Endodermal cell (in vitro differentiated cells): ENCODE measurements at regions not wholly inside any gene's neighbourhood (a gene's known extent, or its start where the extent isn't known, plus 50 kb on each side); places are given as distances from the start of the nearest gene placed in this dataset.

Source experiments
- DNase-seq: peaks from one replicate; pipeline ENCODE4 v3.0.0-alpha.2; 2017
- H3K27ac ChIP-seq: 2 replicates; pipeline ENCODE4 v1.5.1; 2013; ENCODE audit warnings: mild to moderate bottlenecking, low read depth, low read length, moderate library complexity
- H3K27me3 ChIP-seq: 2 replicates; pipeline ENCODE4 v1.6.1; 2013; ENCODE audit warnings: mild to moderate bottlenecking, low read length, moderate library complexity; ENCODE audit not compliant: insufficient read depth, control insufficient read depth, poor library complexity, severe bottlenecking
- H3K36me3 ChIP-seq: 2 replicates; pipeline ENCODE4 v1.7.0; 2013; ENCODE audit warnings: mild to moderate bottlenecking, low read length, moderate library complexity; ENCODE audit not compliant: control insufficient read depth, insufficient read depth
- H3K4me1 ChIP-seq: one replicate; pipeline ENCODE4 v1.7.0; 2013; ENCODE audit warnings: low read length; ENCODE audit not compliant: control insufficient read depth, insufficient read depth
- H3K4me3 ChIP-seq: 2 replicates; pipeline ENCODE4 v1.5.1; 2013; ENCODE audit warnings: mild to moderate bottlenecking, low read length, moderate library complexity
- H3K9ac ChIP-seq: 2 replicates; pipeline ENCODE4 v1.6.1; 2013; ENCODE audit warnings: mild to moderate bottlenecking, low read length, moderate library complexity; ENCODE audit not compliant: poor library complexity, severe bottlenecking; ENCODE audit errors: extremely low read depth
- H3K9me3 ChIP-seq: 2 replicates; pipeline ENCODE4 v1.6.1; 2013; ENCODE audit warnings: mild to moderate bottlenecking, low read length, moderate library complexity; ENCODE audit not compliant: control insufficient read depth
- H3K27ac Mint-ChIP-seq: 2 replicates; pipeline ENCODE4 v1.8.0; 2020; ENCODE audit warnings: mixed read lengths
- H3K27me3 Mint-ChIP-seq: 2 replicates; pipeline ENCODE4 v1.8.0; 2021; ENCODE audit warnings: mild to moderate bottlenecking, mixed read lengths; ENCODE audit not compliant: insufficient read depth
- H3K36me3 Mint-ChIP-seq: 2 replicates; pipeline ENCODE4 v1.8.0; 2020; ENCODE audit warnings: low read depth, mixed read lengths
- H3K4me1 Mint-ChIP-seq: 2 replicates; pipeline ENCODE4 v1.8.0; 2020; ENCODE audit warnings: mixed read lengths
- H3K4me3 Mint-ChIP-seq: 2 replicates; pipeline ENCODE4 v1.8.0; 2020; ENCODE audit warnings: mild to moderate bottlenecking, moderate library complexity, mixed read lengths
- H3K9me3 Mint-ChIP-seq: 2 replicates; pipeline ENCODE4 v1.8.0; 2020; ENCODE audit warnings: mild to moderate bottlenecking, mixed read lengths
- CTCF ChIP-seq: fragments of 200-600 bp; sonication (generic); conservative IDR thresholded peaks from 2 replicates; pipeline ENCODE4 v1.5.0; 2021; ENCODE audit warnings: antibody characterized with exemption, mild to moderate bottlenecking
- WGBS, 2 experiments: methylation state at CpG; one replicate each; pipeline versions ENCODE4 v1.1.5 to v1.1.7; 2013; ENCODE audit warnings: missing lambda C conversion rate in 2 of 2, mixed read lengths in 1 of 2; ENCODE audit not compliant: insufficient coverage in 1 of 2, insufficient read length in 1 of 2; 5-methylcytosine and 5-hydroxymethylcytosine counted together

DNA sequence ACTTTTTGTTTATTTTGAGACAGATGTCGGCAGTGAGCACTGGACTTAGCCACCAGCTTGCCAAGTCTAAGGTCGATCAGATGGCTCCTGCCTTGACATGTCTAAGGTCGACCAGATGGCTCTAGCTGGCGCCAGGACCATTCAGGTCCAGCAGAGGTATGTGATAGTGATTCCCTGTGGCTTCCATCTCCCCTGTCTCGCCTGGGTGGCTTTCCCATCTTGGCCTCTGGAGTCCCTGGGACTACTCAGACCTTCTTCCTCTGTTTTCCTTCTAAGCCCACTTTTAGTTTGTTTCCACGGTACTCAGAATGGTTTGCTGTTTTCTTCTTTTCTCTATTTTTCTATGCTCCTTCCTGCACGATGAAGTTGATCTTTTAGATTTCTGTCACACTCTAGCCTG lies 1435.7 kb downstream of the UQCRFS1 start:
- H3K36me3 ChIP-seq = peaks cover 16% of the 10 kb centered on the region
- H3K4me3 Mint-ChIP-seq = no peak overlapping the region
- no peaks in the 10 kb centered on the region for H3K27me3 ChIP-seq
- H3K9me3 Mint-ChIP-seq = peaks cover 87% of the 10 kb centered on the region
- H3K4me1 ChIP-seq = no peaks in the 10 kb centered on the region
- no peak for TF ChIP-seq CTCF
- no peaks in the 10 kb centered on the region for H3K27me3 Mint-ChIP-seq
- H3K36me3 Mint-ChIP-seq = peaks cover 62% of the 10 kb centered on the region
- peak; percentile 23 for DNase-seq
- H3K9ac ChIP-seq = no peak overlapping the region
- peaks cover 50% of the 10 kb centered on the region for H3K9me3 ChIP-seq
- no peak overlapping the region for H3K27ac Mint-ChIP-seq
- 92 to 94% methylated on average over 6 to 7 of the region's 7 CpGs for WGBS, 2 experiments
- no peaks in the 10 kb centered on the region for H3K4me1 Mint-ChIP-seq
- no peak overlapping the region for H3K27ac ChIP-seq
- H3K4me3 ChIP-seq = no peak overlapping the region

- H3K4me3 Mint-ChIP-seq = no peak overlapping the region
- no peaks in the 10 kb centered on the region for H3K27me3 Mint-ChIP-seq
- H3K4me1 ChIP-seq = no peaks in the 10 kb centered on the region
- H3K9me3 ChIP-seq = peaks cover 53% of the 10 kb centered on the region
- no peak overlapping the region for H3K27ac ChIP-seq
- H3K9me3 Mint-ChIP-seq = peaks cover 94% of the 10 kb centered on the region
- no peaks in the 10 kb centered on the region for H3K27me3 ChIP-seq
- 92 to 93% methylated on average over 3 of the region's 3 CpGs for WGBS, 2 experiments
- peaks cover 16% of the 10 kb centered on the region for H3K36me3 ChIP-seq
- H3K27ac Mint-ChIP-seq = no peak overlapping the region
- H3K4me1 Mint-ChIP-seq = no peaks in the 10 kb centered on the region
- no peak overlapping the region for H3K9ac ChIP-seq
- DNase-seq = peak; percentile 10
- H3K4me3 ChIP-seq = no peak overlapping the region
- H3K36me3 Mint-ChIP-seq = peaks cover 65% of the 10 kb centered on the region
- TF ChIP-seq CTCF = no peak
These were observed 1436.4 kb downstream of the UQCRFS1 start for GRCh38 chr19:27776524-27776923.

DNA sequence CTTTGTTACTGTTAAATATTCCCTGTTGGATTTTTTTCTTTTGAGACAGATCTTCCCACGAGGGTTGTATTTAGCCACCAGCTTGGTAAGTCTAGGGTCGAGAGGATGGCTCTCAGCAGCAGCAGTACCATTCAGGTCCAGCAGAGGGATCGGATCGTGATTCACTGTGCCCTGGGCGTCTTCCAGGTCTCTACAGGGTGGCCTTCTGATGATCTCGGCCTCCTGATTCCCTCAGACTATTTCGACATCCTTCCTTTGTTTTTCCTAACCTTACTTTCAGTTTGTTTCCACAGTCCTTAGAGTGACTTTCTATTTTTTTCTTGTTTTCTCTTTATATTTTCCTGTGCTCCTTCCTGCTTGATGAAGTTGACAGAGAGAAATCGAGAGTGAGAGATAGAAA lies 1436.9 kb downstream of the UQCRFS1 start:
- Mint-ChIP-seq H3K4me1 (no peaks in the 10 kb centered on the region), H3K4me3 (no peak overlapping the region), H3K27me3 (no peaks in the 10 kb centered on the region), H3K36me3 (peaks cover 67% of the 10 kb centered on the region), H3K9me3 (peaks cover 98% of the 10 kb centered on the region), H3K27ac (no peak overlapping the region)
- H3K9ac ChIP-seq = no peak overlapping the region
- TF ChIP-seq CTCF = peak; percentile 57
- peak overlapping the region; percentile 10 for H3K4me3 ChIP-seq
- DNase-seq = peak; percentile 81
- WGBS, 2 experiments = 87 to 91% methylated on average over 3 to 7 of the region's 8 CpGs
- no peaks in the 10 kb centered on the region for H3K27me3 ChIP-seq
- H3K9me3 ChIP-seq = peaks cover 58% of the 10 kb centered on the region
- H3K36me3 ChIP-seq = peaks cover 16% of the 10 kb centered on the region
- no peaks in the 10 kb centered on the region for H3K4me1 ChIP-seq
- no peak overlapping the region for H3K27ac ChIP-seq
